HG02981 (cell line): ENCODE measurements at regions not wholly inside any gene's neighbourhood (a gene's known extent, or its start where the extent isn't known, plus 50 kb on each side); places are given as distances from the start of the nearest gene placed in this dataset.

Experiments used
- ATAC-seq: cut with Tn5 transposase; IDR thresholded peaks from one replicate; pipeline ENCODE4 v1.9.1; 2021; ENCODE audit warnings: mild to moderate bottlenecking, moderate library complexity; ENCODE audit not compliant: unreplicated experiment

DNA sequence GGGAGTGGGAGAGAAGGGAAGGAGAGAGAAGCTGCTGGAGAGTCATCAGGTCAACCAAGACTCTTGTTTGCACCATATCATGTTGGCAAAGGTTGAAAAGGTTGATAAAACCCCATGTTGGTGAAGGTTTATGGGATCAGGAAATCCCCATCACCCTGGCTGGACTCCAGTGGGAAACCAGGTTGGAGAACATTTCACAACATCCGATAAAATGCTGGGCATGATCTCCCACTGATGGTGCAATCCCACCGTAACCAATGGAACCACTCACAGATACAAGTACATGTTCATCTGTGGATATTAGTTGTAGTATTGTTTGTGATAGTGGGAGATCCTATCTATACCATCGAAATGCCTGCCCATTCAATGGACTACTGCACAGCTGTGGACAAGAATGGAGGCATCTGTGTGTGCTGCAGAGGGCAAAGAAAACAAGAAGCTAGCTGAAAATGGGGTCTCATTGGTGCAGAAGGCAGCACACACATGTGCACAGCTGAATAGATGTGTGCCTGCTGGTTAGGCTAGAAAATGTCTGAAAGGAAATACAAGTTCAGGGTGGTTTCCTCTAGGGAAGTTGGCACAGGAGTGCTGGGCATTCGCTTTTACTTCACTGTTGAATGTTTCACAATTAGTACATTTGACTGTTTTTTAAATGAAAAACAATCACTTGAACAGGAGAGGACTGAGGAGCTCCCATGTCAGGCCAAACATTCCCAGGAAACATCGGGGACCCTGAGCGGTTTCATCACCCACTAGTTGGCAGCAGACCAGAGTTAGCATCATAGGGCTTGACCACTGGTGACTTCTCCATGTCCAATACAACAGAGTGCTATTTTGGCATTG is 80.4 kb upstream of the MGMT start:
- no peak for ATAC-seq

DNA sequence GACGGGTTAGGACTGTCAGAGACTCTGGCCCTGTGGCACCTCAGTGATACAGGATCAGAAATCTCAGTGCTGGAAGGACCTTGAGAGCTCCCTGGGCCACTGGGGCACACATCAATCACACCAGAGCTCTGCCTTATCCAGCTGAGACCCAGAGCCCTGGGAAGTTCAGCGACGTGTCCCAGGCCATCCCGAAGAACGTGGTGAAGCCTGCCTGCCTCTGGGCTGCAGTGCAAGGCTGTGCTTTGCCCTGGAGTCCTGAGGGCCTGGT is 79.8 kb upstream of the MGMT start:
- no peak for ATAC-seq

DNA sequence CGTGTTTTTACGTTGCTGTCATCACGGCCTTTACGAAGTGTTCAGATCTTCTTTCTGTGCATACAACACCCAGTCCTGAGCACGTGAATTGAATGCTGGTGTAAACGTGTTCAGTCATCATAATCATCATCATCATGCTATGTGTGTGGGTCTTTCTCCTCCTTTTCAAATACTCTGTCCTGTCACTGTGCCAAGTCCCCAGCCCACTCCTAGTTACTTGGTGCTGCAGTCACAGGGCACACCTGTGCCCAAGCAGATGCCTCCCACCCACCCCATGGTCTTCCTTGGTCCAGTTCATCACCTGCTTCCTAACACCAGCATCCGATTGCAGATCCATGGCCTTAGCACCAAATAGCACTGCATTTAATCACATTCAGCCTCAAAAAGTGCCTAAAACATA is 78.6 kb upstream of the MGMT start:
- ATAC-seq = no peak

DNA sequence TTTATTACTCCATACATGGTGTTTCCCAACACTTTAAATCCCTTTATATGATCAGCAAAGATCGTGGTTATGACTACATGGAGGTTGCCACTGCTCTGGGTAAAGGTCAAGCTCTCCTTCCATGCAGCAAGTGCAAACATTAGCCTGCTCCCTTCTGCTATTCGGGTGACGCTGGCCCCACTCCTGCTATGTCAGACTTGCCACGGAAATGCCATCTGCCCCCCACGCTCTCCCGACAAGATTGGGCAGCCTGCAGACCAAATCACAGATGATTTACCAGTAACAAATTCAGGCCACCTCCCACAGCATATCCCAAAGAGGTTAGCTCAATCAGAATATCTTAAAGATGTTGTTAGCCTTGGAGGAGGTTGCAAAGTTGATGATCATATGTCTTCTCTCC is 77.8 kb upstream of the MGMT start:
- no peak for ATAC-seq

DNA sequence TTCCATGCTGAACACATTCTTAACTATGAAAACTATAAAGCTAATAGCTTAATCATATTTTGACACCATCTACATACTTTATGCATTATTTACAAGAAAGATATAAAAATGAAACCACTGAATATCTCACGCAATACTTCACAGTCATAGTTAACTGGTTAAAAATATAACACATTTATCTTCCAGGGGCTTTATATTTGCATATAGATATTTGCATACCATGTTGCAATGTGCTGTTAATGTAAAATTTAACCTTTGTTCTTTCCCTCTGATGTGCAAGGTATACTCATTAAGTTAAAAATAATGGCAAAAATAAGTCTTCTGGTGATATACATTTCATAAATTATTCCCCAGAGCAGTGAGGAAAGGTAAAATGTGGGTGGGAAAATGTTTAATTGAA is 76.9 kb upstream of the MGMT start:
- no peak for ATAC-seq

DNA sequence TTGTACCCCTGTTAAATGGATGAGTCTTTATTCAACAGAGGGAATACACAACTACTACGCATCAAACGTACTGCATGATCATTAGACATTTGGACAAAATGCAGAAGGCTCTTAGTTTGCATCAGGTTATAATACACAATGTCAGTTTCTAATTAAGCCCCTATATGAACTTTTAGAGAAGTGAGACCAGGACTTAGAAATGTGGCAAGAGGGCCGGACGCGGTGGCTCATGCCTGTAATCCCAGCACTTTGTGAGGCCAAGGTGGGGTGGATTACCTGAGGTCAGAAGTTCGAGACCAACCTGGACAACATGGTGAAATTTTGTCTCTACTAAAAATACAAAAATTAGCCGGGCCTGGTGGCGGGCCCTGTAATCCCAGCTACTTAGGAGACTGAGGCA is 76.3 kb upstream of the MGMT start:
- no peak for ATAC-seq

DNA sequence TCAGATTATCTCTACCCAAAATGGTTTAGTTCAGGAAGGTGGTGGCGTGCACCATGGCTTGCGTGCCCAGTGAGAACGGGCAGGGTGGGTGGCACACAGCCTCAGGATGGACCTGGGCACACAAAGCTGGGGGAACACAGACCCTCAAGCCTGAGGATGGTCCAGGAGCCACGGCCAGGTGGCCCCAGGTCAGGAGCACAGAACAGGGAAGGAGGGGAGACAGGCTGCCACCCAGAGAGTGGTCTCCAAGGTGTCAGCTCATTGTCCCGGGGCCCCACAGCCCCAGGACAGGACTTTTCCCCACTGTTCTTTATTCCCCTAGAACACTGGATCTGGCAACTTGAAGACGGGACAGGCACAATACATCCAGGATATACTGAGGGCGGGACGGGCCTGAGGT is 75.6 kb upstream of the MGMT start:
- ATAC-seq = no peak

DNA sequence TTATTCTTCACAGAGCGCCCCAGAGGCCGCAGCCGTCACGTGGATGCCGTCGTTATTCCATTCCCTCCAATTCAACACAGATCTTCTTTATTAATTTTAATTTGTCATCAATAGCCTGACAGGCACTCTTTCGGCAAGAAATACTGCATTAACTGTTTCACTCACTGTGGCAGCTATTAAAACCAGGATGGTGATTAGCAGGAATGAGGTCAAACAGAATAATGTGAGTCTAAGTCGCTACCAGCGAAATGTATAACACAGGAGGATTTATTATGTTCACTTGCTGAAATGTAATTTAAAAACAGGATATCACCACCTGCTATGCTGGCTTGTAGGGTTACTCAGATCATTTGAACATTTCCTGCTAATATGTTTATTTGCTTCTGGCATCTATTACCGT is 74.2 kb upstream of the MGMT start:
- ATAC-seq = no peak

DNA sequence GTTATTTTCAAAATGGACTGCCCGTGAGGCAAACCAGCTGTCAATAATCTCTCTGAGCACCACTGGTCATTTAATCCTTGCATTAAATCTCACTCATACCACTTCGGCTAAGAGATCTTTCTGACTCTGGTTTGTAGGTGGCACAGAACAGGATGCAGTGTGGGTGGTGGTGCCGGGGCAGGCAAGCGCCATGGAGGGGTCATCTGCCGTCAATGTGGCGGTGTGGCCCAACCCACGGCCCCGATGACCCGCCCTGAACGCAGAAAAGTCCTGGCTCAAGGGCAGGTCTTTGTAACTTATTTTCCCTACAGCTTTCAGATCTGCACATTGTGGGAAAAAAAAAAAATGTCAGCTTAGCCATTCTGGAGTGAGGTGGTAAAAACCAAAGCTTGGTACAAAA is 73.2 kb upstream of the MGMT start:
- no peak for ATAC-seq

DNA sequence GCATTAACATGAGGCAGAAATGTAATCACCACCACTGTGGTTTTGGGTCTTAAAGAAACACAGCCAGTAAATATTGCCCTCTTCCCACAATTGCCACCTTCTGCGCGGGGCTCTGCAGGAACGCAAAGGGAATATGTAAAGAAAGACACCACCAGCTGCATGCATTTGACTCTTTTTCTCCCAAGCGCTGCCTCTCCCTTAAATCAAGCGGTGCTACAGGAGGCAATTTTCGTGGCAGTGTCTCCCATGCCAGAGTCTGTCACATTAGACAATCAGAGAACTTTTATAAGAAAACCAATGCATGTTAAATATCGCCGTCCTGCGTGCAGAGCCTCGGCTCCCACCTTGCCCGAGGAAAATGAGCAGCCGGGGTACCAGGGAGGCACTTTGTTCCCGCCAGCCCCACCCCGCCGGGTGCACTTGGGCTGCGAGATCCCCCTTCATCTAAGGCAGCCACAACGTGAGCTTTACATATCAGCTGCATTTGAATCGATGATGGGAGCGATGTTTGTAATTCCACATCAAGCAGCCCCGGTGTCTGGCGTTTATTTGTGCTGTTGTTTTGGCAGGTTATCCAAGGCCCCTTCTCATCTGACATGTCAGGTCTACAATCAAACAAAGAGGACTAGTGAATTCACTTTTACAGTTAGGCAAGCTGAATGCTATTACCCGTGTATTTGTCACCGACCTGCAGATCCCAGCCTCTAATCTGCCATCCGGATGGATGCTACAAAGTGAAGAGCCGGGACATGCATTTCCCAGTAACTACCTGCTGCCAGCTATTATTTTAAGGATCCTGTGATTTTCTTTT is 72.3 kb upstream of the MGMT start:
- ATAC-seq = no peak

DNA sequence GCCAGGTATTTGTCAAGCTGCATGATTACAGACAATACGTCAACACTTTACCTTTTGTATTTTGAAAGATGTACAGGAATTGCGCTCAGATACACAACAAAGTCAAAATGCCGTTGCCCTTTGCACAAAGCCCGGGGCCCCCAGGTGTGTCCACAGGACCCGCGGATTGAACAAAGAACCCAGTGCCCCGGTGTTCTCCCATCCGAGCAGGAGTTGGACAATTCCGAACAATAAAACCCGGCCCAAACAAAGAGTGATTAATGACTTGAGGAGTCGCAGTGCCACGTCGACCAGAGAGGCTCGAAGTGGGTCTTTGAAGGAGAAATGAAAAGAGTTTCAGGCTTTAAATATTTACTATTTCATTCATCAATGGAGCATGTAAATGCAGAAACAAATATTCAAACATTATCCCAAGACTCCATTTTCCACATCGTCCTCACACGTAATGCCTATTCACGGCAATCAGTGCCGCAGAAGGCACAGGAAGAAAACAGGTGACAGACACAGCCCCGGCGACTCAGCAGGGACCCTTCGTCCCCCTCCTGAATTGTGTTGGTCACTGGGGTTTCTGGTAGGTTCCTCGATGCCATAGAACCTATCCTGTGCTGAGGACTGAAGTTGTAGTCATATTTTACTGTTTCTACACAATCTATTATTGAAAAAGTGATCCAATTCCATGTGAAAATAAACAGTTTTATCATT is 70.9 kb upstream of the MGMT start:
- ATAC-seq = no peak

DNA sequence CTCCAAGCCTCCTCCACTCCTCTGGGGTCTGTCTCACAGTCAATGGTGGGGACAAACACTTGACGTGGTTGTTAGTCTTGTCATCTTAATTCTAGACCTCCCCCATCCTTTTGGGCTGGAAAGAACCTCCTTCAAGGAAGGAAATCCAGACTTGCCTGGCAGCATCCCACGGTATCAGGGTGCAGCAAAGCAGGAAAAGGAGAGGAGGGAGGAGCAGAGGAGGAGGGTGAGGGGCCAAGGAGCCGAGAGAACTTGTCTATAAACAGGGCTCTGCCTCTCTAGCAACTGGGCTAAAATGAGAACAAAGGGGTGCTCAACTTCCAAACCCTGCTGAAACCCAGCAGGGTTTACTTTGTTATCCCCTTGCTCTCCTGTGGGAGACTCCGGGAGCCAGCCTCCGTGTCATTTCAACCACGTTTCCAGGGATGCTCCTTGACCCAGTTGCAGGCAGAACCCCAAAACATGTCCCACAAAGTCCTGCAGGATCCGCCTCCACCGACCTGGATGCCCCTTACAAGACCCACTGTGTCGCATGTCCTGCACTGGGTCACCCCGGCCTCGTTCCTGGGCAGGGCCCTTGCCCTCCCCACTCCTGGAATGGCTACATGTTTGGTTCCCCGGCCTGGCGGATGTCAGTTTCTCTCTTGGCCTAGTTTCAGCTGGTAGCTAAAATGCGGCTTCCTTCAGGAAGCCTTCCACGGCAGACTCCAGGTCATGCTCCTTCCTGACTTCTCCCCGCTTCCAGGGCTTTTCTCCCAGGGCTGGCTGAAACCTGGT is 69.7 kb upstream of the MGMT start:
- ATAC-seq = no peak

DNA sequence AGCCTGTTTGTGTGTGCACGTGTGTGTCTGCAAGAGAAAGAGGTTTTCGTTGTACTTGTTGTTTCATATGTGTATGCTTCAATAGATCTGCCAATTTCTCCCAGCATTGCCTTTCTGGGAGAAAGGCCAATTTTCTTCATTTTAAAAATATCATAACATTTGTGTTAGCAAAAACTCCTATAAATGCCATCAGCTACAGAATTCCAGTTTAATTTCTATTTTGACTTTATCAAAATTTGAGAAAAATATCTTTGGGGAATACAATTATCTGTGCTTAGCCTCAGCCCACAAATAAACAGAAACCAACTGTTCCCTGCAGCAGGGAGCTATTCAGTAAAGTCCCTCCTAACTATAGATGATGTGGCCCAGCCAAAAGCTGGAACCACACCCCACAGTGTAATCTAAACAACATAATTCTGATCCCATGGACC is 68.3 kb upstream of the MGMT start:
- ATAC-seq = no peak

DNA sequence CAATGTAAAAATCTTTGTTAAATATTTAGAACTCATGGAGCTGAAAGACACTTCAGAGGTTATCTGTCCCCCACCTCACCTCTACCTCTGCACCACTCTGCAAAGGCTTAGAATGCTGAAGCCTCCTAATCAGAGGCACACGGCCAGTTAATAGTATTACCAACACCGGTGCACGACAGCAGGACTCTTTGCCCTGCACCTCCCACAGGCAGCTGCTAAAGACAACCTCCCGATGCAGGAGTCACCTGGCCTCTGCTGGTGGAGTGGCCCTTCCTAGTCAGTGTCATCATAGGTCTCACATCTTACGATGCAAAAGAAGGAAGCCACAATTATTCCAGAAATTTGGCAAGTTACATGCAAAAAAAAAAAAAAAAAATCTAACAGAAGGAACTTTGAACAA is 66.6 kb upstream of the MGMT start:
- no peak for ATAC-seq

DNA sequence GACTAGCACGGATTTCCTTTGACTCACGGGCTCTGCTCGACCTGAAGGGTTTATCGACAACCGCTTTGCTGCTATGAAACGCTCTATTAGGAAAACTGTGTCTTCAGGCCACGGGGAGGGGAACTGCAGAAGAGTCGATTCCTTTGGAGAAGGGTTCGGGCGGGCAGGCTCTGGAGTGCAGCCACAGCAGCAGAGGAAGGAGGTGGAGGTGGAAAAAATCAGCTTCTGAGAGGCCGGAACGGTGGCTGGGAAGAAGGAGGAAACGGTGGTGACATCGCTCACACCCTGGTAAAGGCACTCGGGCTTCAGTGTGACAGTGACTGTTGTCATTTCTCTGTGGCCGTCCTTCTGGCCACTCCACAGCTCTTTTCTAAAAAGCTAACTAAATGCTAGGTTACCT is 64.6 kb upstream of the MGMT start:
- no peak for ATAC-seq

DNA sequence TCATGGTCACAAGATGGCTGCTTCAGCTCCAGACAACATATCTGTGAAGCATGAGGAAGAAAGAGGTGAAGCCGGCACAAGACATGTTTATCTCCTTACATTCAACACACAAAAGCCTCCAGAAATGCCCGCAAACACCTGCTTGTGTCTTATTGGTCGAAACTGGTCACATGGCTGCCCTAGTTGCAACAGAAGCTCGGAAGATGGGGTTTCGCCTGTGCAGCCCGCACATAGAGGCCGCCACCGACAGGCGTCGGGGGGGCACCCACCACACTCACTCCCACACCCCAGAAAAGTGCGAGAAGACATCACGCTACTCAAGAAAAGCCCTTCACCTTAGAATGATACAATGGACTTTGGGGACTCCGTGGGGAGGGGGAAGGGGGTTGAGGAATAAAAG is 63.0 kb upstream of the MGMT start:
- no peak for ATAC-seq

DNA sequence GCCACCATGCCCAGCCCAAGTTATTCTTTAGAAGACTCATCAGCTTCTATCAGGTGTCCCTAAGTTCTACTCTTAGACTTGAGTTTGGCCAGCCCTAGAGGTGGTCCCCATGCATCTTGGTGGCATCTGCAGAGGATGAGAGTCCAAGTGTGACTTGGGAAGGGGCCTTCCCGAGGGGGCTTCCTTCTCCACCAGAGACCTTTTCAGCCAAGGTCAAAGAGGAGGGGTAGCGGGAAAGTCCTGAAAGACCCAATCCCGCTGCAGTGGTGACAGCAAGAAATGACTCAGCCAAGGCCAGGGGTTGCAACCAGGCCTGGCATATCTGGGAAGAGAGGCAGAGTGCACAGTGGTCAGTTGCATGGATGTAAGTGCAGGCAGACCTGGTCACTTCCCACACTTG is 61.7 kb upstream of the MGMT start:
- ATAC-seq = no peak

DNA sequence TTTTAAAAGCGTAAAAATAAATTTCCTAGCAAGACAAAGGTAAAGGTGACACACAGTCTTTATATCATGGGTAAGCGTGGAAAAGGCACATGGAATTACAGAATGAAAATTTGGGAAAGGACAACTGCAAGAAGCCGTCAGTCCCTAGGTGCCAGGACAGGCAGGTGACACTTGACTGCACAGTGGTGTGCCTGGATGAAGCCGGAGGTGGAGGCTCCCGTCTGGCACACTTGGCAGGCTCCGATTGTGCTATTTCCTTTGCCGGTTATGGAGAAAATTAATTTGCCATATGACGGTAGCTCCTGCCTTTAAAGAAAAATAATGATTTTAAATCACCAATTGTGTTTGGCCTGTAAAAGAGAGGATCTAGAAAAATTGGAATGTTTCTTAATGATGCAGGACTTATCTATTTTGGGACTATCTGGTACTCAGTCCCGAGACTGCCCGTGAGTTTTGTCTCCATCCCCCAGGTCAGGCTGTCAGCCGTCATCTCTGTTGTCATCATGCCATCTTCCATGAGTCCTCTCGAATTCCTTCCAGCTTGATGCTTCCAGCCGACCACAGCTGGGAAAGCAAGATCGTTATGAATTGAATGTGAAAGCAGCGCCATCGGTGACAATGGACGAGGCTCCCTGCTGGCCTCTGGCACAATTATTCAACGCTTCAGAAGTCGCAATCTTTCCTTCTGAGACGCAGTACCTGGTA is 56.2 kb upstream of the MGMT start:
- ATAC-seq = no peak

DNA sequence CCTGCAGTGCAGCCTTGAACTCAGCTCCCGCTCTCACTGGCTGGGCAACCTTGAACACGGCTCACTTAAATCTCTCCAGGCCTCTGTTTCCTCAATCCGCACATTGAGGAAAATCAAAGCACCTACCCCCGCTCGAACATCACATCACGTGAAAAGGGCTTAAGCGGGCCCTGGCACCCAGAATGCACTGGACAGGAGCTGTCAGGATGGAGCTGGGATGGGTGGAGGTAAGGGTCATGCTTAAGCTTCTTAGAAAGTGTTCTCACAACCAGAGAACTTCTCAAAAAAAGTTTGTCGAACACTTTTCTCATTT is 55.7 kb upstream of the MGMT start:
- no peak for ATAC-seq

DNA sequence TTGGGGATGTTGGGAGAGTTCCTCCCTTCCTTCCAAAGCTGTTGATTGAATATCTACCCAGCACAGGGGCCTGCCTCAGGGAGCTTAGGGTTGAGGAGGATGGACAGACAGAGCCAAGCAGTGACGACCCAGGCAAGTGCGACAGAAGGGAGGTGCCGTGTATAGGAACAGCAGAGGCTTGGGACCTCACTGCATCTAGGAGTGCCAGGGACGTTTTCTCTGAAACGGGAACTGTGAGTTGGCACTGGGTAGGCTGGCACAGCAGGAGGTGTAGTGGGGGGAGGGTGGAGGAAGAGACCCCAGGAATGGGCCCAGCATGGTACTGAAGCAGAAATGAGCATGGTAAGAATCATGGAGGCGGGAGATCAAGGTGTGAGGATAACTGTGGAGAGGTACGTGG is 55.3 kb upstream of the MGMT start:
- no peak for ATAC-seq

DNA sequence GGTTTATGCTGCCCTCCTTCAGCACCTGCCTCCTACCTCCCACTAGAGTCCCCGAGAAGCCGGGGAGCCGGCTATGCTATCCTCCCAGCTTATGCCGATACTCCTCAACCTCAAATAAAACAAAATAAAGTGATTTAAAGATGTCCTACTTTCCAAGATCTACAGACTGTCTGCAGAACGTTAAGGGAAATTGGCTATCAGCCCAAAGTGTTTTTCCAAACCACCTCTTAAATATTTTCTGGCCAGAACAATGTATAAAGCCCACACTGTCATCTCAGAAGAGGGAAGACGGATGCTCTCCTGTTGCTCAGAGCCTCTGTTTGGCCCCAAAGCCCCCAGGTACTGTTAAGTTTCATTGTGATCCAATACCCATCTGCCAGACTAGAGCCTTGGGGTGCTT is 54.0 kb upstream of the MGMT start:
- ATAC-seq = no peak
